HL-60 (cell line): ENCODE measurements at regions not wholly inside any gene's neighbourhood (a gene's known extent, or its start where the extent isn't known, plus 50 kb on each side); places are given as distances from the start of the nearest gene placed in this dataset.

Experiments used
- GABPA ChIP-seq: IDR thresholded peaks from 2 replicates; pipeline ENCODE4 v1.6.1; 2012; ENCODE audit warnings: low read depth
- POLR2AphosphoS5 ChIP-seq: IDR thresholded peaks from 2 replicates; pipeline ENCODE4 v1.6.1; 2012; ENCODE audit warnings: low read depth
- REST ChIP-seq: IDR thresholded peaks from 2 replicates; pipeline ENCODE4 v1.6.1; 2012; ENCODE audit warnings: low read depth; ENCODE audit not compliant: insufficient replicate concordance
- SPI1 ChIP-seq: IDR thresholded peaks from 2 replicates; pipeline ENCODE4 v1.6.1; 2012; ENCODE audit warnings: low read depth, mild to moderate bottlenecking, borderline replicate concordance
- TF ChIP-seq, protein P1 (sequence below): IDR thresholded peaks from one replicate; pipeline ENCODE4 v1.5.1; 2011; ENCODE audit warnings: low read length, control low read depth, inconsistent platforms; ENCODE audit not compliant: insufficient read depth

- TF ChIP-seq, protein P1, sequence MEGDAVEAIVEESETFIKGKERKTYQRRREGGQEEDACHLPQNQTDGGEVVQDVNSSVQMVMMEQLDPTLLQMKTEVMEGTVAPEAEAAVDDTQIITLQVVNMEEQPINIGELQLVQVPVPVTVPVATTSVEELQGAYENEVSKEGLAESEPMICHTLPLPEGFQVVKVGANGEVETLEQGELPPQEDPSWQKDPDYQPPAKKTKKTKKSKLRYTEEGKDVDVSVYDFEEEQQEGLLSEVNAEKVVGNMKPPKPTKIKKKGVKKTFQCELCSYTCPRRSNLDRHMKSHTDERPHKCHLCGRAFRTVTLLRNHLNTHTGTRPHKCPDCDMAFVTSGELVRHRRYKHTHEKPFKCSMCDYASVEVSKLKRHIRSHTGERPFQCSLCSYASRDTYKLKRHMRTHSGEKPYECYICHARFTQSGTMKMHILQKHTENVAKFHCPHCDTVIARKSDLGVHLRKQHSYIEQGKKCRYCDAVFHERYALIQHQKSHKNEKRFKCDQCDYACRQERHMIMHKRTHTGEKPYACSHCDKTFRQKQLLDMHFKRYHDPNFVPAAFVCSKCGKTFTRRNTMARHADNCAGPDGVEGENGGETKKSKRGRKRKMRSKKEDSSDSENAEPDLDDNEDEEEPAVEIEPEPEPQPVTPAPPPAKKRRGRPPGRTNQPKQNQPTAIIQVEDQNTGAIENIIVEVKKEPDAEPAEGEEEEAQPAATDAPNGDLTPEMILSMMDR = no peak
- TF ChIP-seq POLR2AphosphoS5 = no peak
- TF ChIP-seq REST = no peak
- TF ChIP-seq GABPA = no peak
- TF ChIP-seq SPI1 = no peak
Observed at GRCh38 chr12:89092297-89092696, 260.0 kb downstream of the DUSP6 start.
